ENCODE measurements at regions not wholly inside any gene's neighbourhood (a gene's known extent, or its start where the extent isn't known, plus 50 kb on each side); places are given as distances from the start of the nearest gene placed in this dataset.

- no peak overlapping the region for H3K27ac ChIP-seq (ENCODE audit: low read depth, low read length, severe bottlenecking)
- no peaks in the 10 kb centered on the region for H3K36me3 ChIP-seq (ENCODE audit: control insufficient read depth, insufficient read depth, low read length)
- H3K4me1 ChIP-seq (ENCODE audit: control insufficient read depth, insufficient read depth, low read length, poor library complexity, severe bottlenecking), result no peaks in the 10 kb centered on the region
- H3K4me3 ChIP-seq (ENCODE audit: extremely low read depth, insufficient read depth, low read length, poor library complexity, severe bottlenecking), result no peak overlapping the region
- 62 to 76% methylated on average over 3 of the region's 5 CpGs for WGBS, 2 experiments (ENCODE audit: insufficient coverage in 2 of 2)
- H3K9me3 ChIP-seq (ENCODE audit: control insufficient read depth, low read length), result no peaks in the 10 kb centered on the region
Observed at GRCh38 chr4:67125636-67126514, 419.4 kb downstream of the CENPC start.

DNA sequence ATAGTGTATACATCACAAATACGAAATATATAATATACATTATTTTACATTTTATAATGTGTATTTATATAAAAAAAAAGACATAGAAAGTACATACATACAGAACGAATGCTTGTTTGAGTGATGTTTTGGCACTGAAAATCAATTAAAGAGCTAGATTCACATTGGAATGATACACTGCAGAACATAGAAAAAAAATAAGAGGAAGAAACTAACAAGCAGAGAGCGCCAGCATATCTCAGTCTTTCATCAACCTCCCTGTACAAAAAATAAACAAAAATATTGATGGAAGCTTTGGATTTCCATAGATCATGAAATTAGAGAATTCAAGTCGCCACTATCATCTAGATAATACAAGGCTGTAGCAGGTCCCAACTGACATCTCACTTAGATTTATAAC, 420.6 kb downstream of the CENPC start:
- no peak overlapping the region for H3K4me3 ChIP-seq (ENCODE audit: extremely low read depth, insufficient read depth, low read length, poor library complexity, severe bottlenecking)
- WGBS, 2 experiments (ENCODE audit: insufficient coverage in 2 of 2), result no CpG with 5 or more reads among the region's 4 CpGs

DNA sequence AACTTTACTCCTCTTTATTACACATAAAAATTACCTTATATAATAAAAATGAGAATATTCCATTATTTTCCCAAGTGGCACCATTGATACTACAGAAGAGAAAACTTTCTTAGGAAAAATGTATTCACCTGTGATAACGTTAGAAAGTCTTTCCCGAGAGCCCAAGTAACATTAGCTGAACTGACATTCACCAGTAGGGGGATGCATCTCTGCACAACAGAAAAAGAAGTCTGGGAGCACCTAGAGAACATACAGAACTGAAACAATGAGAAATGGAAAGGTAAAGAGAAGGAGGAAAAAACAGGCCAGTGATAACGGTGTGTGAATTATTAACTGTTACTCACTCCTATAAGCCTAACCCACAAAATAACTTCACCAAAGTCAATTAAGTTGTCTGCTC, 423.3 kb downstream of the CENPC start:
- 39% methylated on average over 2 of the region's 3 CpGs; no CpG with 5 or more reads in 1 of the 2 experiments for WGBS, 2 experiments (ENCODE audit: insufficient coverage in 2 of 2)
- H3K9me3 ChIP-seq (ENCODE audit: control insufficient read depth, low read length), result no peaks in the 10 kb centered on the region
- H3K4me3 ChIP-seq (ENCODE audit: extremely low read depth, insufficient read depth, low read length, poor library complexity, severe bottlenecking), result no peak overlapping the region
- no peaks in the 10 kb centered on the region for H3K36me3 ChIP-seq (ENCODE audit: control insufficient read depth, insufficient read depth, low read length)
- H3K27ac ChIP-seq (ENCODE audit: low read depth, low read length, severe bottlenecking), result no peak overlapping the region
- no peaks in the 10 kb centered on the region for H3K4me1 ChIP-seq (ENCODE audit: control insufficient read depth, insufficient read depth, low read length, poor library complexity, severe bottlenecking)

More for the DNA sequence above, 420.6 kb downstream of the CENPC start:
- Histone ChIP-seq H3K27ac (ENCODE audit: low read depth, low read length, severe bottlenecking) (no peak overlapping the region), H3K36me3 (ENCODE audit: control insufficient read depth, insufficient read depth, low read length) (no peaks in the 10 kb centered on the region), H3K9me3 (ENCODE audit: control insufficient read depth, low read length) (no peaks in the 10 kb centered on the region), H3K4me1 (ENCODE audit: control insufficient read depth, insufficient read depth, low read length, poor library complexity, severe bottlenecking) (no peaks in the 10 kb centered on the region)

- H3K4me3 ChIP-seq (ENCODE audit: extremely low read depth, insufficient read depth, low read length, poor library complexity, severe bottlenecking), result no peak overlapping the region
Observed at GRCh38 chr4:67120369-67120768, 424.9 kb downstream of the CENPC start.

DNA sequence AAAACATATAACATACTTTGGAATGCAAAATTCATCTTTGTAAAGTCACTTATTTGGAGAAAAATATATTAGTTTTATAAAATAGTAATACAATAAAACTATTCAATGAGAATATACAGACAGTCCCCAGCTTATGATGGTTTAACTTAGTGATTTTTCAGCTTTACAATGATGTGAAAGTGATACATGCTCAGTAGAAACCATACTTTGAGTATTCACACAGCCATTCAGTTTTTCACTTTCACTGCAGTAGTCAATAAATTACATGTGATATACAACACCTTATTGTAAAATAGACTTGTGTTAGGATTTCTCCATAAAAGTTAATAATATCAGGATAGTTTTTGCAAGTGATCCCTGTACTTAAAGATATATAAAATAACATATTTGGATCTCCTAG, 436.0 kb downstream of the CENPC start:
- Histone ChIP-seq H3K27ac (ENCODE audit: low read depth, low read length, severe bottlenecking) (no peak overlapping the region), H3K4me1 (ENCODE audit: control insufficient read depth, insufficient read depth, low read length, poor library complexity, severe bottlenecking) (no peaks in the 10 kb centered on the region), H3K36me3 (ENCODE audit: control insufficient read depth, insufficient read depth, low read length) (no peaks in the 10 kb centered on the region), H3K9me3 (ENCODE audit: control insufficient read depth, low read length) (no peaks in the 10 kb centered on the region), H3K4me3 (ENCODE audit: extremely low read depth, insufficient read depth, low read length, poor library complexity, severe bottlenecking) (no peak overlapping the region)

More at GRCh38 chr4:67120369-67120768, 424.9 kb downstream of the CENPC start:
- no peaks in the 10 kb centered on the region for H3K36me3 ChIP-seq (ENCODE audit: control insufficient read depth, insufficient read depth, low read length)
- no peaks in the 10 kb centered on the region for H3K4me1 ChIP-seq (ENCODE audit: control insufficient read depth, insufficient read depth, low read length, poor library complexity, severe bottlenecking)
- WGBS, 2 experiments (ENCODE audit: insufficient coverage in 2 of 2), result 75 to 83% methylated on average over 1 of the region's 1 CpG
- H3K9me3 ChIP-seq (ENCODE audit: control insufficient read depth, low read length), result no peaks in the 10 kb centered on the region
- no peak overlapping the region for H3K27ac ChIP-seq (ENCODE audit: low read depth, low read length, severe bottlenecking)

- WGBS, 2 experiments (ENCODE audit: insufficient coverage in 2 of 2), result 86% methylated on average over 1 of the region's 3 CpGs; no CpG with 5 or more reads in 1 of the 2 experiments
- H3K9me3 ChIP-seq (ENCODE audit: control insufficient read depth, low read length), result no peaks in the 10 kb centered on the region
- no peaks in the 10 kb centered on the region for H3K36me3 ChIP-seq (ENCODE audit: control insufficient read depth, insufficient read depth, low read length)
- H3K4me1 ChIP-seq (ENCODE audit: control insufficient read depth, insufficient read depth, low read length, poor library complexity, severe bottlenecking), result no peaks in the 10 kb centered on the region
- no peak overlapping the region for H3K27ac ChIP-seq (ENCODE audit: low read depth, low read length, severe bottlenecking)
- no peak overlapping the region for H3K4me3 ChIP-seq (ENCODE audit: extremely low read depth, insufficient read depth, low read length, poor library complexity, severe bottlenecking)
Observed at GRCh38 chr4:67106861-67107460, 438.3 kb downstream of the CENPC start.

GRCh38 chr4:67104145-67104544, 441.2 kb downstream of the CENPC start:
- no peaks in the 10 kb centered on the region for H3K36me3 ChIP-seq (ENCODE audit: control insufficient read depth, insufficient read depth, low read length)
- H3K4me1 ChIP-seq (ENCODE audit: control insufficient read depth, insufficient read depth, low read length, poor library complexity, severe bottlenecking), result no peaks in the 10 kb centered on the region
- no peaks in the 10 kb centered on the region for H3K9me3 ChIP-seq (ENCODE audit: control insufficient read depth, low read length)
- WGBS, 2 experiments (ENCODE audit: insufficient coverage in 2 of 2), result 57 to 86% methylated on average over 1 to 2 of the region's 3 CpGs
- H3K27ac ChIP-seq (ENCODE audit: low read depth, low read length, severe bottlenecking), result no peak overlapping the region
- H3K4me3 ChIP-seq (ENCODE audit: extremely low read depth, insufficient read depth, low read length, poor library complexity, severe bottlenecking), result no peak overlapping the region

- Histone ChIP-seq H3K9me3 (ENCODE audit: control insufficient read depth, low read length) (no peaks in the 10 kb centered on the region), H3K4me1 (ENCODE audit: control insufficient read depth, insufficient read depth, low read length, poor library complexity, severe bottlenecking) (no peaks in the 10 kb centered on the region), H3K4me3 (ENCODE audit: extremely low read depth, insufficient read depth, low read length, poor library complexity, severe bottlenecking) (no peak overlapping the region), H3K36me3 (ENCODE audit: control insufficient read depth, insufficient read depth, low read length) (no peaks in the 10 kb centered on the region), H3K27ac (ENCODE audit: low read depth, low read length, severe bottlenecking) (no peak overlapping the region)
- WGBS, 2 experiments (ENCODE audit: insufficient coverage in 2 of 2), result 77 to 92% methylated on average over 4 of the region's 6 CpGs
Observed at GRCh38 chr4:67103001-67103747, 442.1 kb downstream of the CENPC start.

DNA sequence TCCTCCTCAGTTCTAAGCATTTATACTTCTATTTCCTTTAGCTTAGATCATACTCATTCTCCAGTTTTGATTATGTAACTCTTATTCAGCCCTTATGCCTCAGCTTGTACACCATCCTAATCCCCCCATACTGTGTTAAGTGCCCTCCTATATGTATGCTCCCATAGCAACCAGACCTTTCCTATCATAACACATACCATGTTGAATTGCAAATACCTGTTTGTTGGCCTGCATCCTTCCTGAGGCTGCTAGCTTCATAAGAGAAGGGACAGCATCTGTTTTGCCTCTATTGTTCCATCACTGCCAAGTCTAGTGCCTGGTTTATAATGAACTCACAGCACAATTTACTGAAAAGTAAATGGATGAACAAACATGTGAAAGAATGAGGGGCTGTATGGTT, 443.7 kb downstream of the CENPC start:
- Histone ChIP-seq H3K4me3 (ENCODE audit: extremely low read depth, insufficient read depth, low read length, poor library complexity, severe bottlenecking) (no peak overlapping the region), H3K9me3 (ENCODE audit: control insufficient read depth, low read length) (no peaks in the 10 kb centered on the region), H3K4me1 (ENCODE audit: control insufficient read depth, insufficient read depth, low read length, poor library complexity, severe bottlenecking) (no peaks in the 10 kb centered on the region), H3K36me3 (ENCODE audit: control insufficient read depth, insufficient read depth, low read length) (no peaks in the 10 kb centered on the region), H3K27ac (ENCODE audit: low read depth, low read length, severe bottlenecking) (no peak overlapping the region)

DNA sequence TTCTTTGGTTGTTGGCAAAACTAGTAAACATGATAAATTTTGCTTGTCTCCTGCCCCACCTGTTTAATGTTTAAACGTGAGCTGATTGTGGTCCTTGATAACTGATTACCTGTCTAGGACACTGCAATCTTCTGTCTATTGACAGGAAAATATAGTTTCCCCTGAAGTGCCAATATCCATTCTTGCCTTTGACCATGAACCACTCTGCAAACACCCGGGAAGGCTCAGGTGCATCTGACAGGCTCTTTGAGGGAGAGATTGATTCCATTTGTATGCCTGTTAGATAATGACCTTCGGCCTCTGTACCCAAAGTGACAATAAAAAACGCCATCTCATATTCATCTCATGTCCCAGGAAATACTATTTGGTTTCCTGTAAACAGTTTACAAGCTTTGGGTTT, 453.0 kb downstream of the CENPC start:
- Histone ChIP-seq H3K4me3 (ENCODE audit: extremely low read depth, insufficient read depth, low read length, poor library complexity, severe bottlenecking) (no peak overlapping the region), H3K9me3 (ENCODE audit: control insufficient read depth, low read length) (no peaks in the 10 kb centered on the region), H3K4me1 (ENCODE audit: control insufficient read depth, insufficient read depth, low read length, poor library complexity, severe bottlenecking) (no peaks in the 10 kb centered on the region), H3K36me3 (ENCODE audit: control insufficient read depth, insufficient read depth, low read length) (no peaks in the 10 kb centered on the region), H3K27ac (ENCODE audit: low read depth, low read length, severe bottlenecking) (no peak overlapping the region)
- 100% methylated on average over 1 of the region's 4 CpGs; no CpG with 5 or more reads in 1 of the 2 experiments for WGBS, 2 experiments (ENCODE audit: insufficient coverage in 2 of 2)

DNA sequence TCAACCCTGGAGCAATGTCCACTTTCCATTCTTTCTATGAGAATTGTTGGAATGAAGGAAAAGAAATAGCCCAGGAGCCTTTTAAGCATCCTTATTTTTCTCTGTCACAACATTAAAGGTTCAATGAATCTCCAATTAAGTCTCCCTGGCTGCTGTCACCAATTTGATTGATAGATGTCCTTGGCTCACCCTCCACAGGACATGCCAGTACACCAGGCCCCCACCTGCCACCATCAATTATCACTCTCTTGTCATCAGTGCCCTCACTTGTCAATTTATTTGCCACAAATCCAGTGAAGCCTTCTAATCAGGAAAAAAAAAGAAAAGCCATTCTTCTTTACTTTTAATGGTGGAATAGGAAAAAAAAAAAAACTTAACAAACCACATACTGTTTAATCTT, 453.6 kb downstream of the CENPC start:
- Histone ChIP-seq H3K4me3 (ENCODE audit: extremely low read depth, insufficient read depth, low read length, poor library complexity, severe bottlenecking) (no peak overlapping the region), H3K36me3 (ENCODE audit: control insufficient read depth, insufficient read depth, low read length) (no peaks in the 10 kb centered on the region)

More for the DNA sequence above, 453.6 kb downstream of the CENPC start:
- no peak overlapping the region for H3K27ac ChIP-seq (ENCODE audit: low read depth, low read length, severe bottlenecking)
- no peaks in the 10 kb centered on the region for H3K9me3 ChIP-seq (ENCODE audit: control insufficient read depth, low read length)
- no peaks in the 10 kb centered on the region for H3K4me1 ChIP-seq (ENCODE audit: control insufficient read depth, insufficient read depth, low read length, poor library complexity, severe bottlenecking)

All from mesodermal cell (in vitro differentiated cells).